Muscle layer of colon (tissue), 2 donors: ENCODE measurements at regions not wholly inside any gene's neighbourhood (a gene's known extent, or its start where the extent isn't known, plus 50 kb on each side); places are given as distances from the start of the nearest gene placed in this dataset.

Experiments used
- H3K27ac ChIP-seq: one replicate; pipeline ENCODE4 v1.7.0; 2013; ENCODE audit warnings: low read depth, mild to moderate bottlenecking, low read length, moderate library complexity
- H3K27me3 ChIP-seq, 2 donors: one replicate each; pipeline ENCODE4 v1.7.0; 2013; ENCODE audit warnings: low read length in 2 of 2, mild to moderate bottlenecking in 2 of 2; ENCODE audit not compliant: insufficient read depth in 2 of 2, control insufficient read depth in 1 of 2
- H3K36me3 ChIP-seq: one replicate; pipeline ENCODE4 v1.7.0; 2013; ENCODE audit warnings: mild to moderate bottlenecking, low read length; ENCODE audit not compliant: insufficient read depth
- H3K4me1 ChIP-seq: one replicate; pipeline ENCODE4 v1.7.0; 2013; ENCODE audit warnings: mild to moderate bottlenecking, low read length; ENCODE audit not compliant: insufficient read depth
- H3K4me3 ChIP-seq, 2 donors: one replicate each; pipeline ENCODE4 v1.7.0; 2013; ENCODE audit warnings: low read length in 2 of 2, low read depth in 1 of 2, mild to moderate bottlenecking in 1 of 2, moderate library complexity in 1 of 2
- H3K9ac ChIP-seq: one replicate; pipeline ENCODE4 v1.7.0; 2013; ENCODE audit warnings: low read length
- H3K9me3 ChIP-seq: one replicate; pipeline ENCODE4 v1.7.0; 2013; ENCODE audit warnings: mild to moderate bottlenecking, low read length
- donor health status: abdominal sarcoma.
- donor health status: Adenocarcinoma of cecum.

DNA sequence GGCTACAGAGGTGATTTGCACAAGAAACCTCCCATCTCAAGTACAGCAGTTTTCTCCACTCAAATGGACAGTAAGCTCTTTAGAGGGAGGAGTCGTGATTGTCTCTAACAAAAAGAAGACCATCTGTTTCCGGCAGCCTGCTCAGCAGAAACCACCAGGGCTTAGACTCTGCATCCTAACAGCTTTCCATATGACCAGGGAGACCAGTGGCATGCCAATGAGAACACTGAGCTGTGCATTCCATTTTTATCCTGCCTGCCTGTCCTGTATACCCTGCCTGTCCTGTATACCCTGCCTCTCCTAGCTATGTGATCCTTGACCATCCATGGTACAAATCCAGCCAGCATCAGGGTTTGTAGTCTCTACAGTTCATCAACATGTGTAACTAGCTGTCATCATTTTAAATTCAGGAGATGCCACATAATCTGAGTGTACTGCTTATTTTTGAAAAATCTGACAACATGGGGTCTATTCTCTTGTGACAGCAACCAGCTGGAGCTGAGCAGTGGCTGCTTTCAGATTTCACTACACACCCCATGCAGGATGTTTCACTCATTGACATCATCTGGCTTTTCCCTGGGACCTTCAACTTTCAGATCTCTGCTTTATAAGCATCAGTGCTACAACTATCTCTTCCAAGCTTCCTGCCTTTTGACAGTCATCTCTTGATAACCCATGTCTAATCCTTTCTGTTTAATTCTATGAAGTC, 50.5 kb upstream of the POU2AF2 start:
- Histone ChIP-seq H3K36me3 (no peaks in the 10 kb centered on the region), H3K4me1 (no peaks in the 10 kb centered on the region), H3K4me3 (no peak overlapping the region), H3K9me3 (no peaks in the 10 kb centered on the region), H3K27me3 (no peaks in the 10 kb centered on the region), H3K9ac (no peak overlapping the region), H3K27ac (no peak overlapping the region)

GRCh38 chr11:111193924-111194490, 51.5 kb upstream of the POU2AF2 start:
- H3K27ac ChIP-seq, result no peak overlapping the region
- no peaks in the 10 kb centered on the region for H3K4me1 ChIP-seq
- H3K9me3 ChIP-seq, result no peaks in the 10 kb centered on the region

GRCh38 chr11:111189466-111189865, 56.1 kb upstream of the POU2AF2 start:
- no peaks in the 10 kb centered on the region for H3K4me1 ChIP-seq
- H3K9ac ChIP-seq, result no peak overlapping the region
- no peaks in the 10 kb centered on the region for H3K27me3 ChIP-seq
- no peak overlapping the region for H3K27ac ChIP-seq
- no peak overlapping the region for H3K4me3 ChIP-seq
- no peaks in the 10 kb centered on the region for H3K36me3 ChIP-seq
- H3K9me3 ChIP-seq, result no peaks in the 10 kb centered on the region

More at GRCh38 chr11:111193924-111194490, 51.5 kb upstream of the POU2AF2 start:
- H3K4me3 ChIP-seq, result no peak overlapping the region
- no peaks in the 10 kb centered on the region for H3K36me3 ChIP-seq
- no peak overlapping the region for H3K9ac ChIP-seq
- H3K27me3 ChIP-seq, result no peaks in the 10 kb centered on the region

DNA sequence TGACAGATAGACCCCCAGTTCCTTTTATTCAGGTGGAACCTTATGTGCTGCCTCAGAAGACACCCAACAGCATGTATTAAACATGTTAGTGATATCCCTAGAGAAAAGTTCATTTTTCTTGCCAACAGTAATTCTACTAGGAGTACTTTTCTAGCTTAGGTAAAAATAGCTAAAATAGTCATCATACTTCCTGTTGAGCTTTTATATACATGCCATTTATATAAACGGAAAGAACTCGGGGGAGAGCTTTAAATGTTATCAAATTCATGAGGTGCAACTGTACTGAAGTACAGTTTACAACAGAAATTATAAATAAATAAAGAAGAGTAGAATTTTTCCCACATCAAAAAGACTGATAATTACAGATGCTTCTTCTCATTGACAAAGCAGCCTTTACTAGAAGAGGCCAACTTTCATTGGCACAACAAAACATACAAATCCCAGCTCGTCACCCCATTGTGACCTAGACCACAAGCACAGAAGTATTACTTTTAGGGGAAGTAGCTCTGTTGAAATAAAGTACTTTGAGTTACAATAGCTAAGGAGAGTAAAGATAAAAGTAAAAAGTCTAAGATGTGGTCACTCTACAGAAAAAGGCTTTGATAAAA, 59.1 kb upstream of the POU2AF2 start:
- Histone ChIP-seq H3K27ac (no peak overlapping the region), H3K9ac (no peak overlapping the region), H3K36me3 (no peaks in the 10 kb centered on the region), H3K27me3 (no peaks in the 10 kb centered on the region), H3K4me1 (no peaks in the 10 kb centered on the region), H3K4me3 (no peak overlapping the region), H3K9me3 (no peaks in the 10 kb centered on the region)

- no peaks in the 10 kb centered on the region for H3K27me3 ChIP-seq
- H3K9ac ChIP-seq, result no peak overlapping the region
These were observed 60.3 kb upstream of the POU2AF2 start for GRCh38 chr11:111185266-111185665.

GRCh38 chr11:111183706-111184105, 61.8 kb upstream of the POU2AF2 start:
- no peak overlapping the region for H3K27ac ChIP-seq
- no peaks in the 10 kb centered on the region for H3K36me3 ChIP-seq
- no peaks in the 10 kb centered on the region for H3K9me3 ChIP-seq
- H3K27me3 ChIP-seq, result no peaks in the 10 kb centered on the region
- no peak overlapping the region for H3K9ac ChIP-seq
- no peak overlapping the region for H3K4me3 ChIP-seq
- H3K4me1 ChIP-seq, result no peaks in the 10 kb centered on the region

More at GRCh38 chr11:111185266-111185665, 60.3 kb upstream of the POU2AF2 start:
- Histone ChIP-seq H3K27ac (no peak overlapping the region), H3K36me3 (no peaks in the 10 kb centered on the region), H3K9me3 (no peaks in the 10 kb centered on the region), H3K4me1 (no peaks in the 10 kb centered on the region), H3K4me3 (no peak overlapping the region)

DNA sequence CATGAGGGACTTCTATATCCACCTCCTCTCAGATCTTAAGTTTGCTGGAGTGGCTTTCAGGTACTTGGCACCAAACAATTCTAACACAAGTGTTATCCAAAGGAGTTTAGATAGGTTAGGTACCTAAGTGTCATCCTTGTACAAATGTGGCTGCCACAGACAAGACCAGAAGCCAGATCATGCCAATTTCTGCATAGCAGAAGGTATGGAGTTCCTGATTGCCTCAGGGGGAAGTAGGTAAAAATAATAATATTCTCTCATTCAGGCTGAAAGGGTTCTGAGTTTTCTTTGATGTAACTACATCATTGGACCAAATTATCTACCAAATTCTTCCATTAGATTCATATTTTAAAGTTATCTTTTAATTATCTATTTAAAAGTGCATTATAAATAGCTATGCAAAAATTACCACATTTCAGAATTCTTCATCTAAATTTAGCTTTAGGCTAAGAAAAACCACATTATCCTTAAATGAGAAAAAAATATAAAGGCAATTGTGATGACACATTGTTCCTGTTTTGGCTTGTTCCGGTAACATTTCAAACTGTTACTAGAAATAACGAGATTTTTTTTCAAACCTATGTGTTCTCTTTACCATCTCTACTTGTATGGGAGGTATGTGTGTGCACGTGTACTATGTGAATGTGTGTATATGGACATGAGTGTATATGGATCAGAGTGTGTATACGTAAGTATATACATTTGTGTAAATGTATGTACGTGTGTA, 66.2 kb upstream of the POU2AF2 start:
- Histone ChIP-seq H3K4me3 (no peak overlapping the region), H3K4me1 (no peaks in the 10 kb centered on the region), H3K9ac (no peak overlapping the region), H3K9me3 (no peaks in the 10 kb centered on the region), H3K27me3 (no peaks in the 10 kb centered on the region), H3K36me3 (no peaks in the 10 kb centered on the region), H3K27ac (no peak overlapping the region)

GRCh38 chr11:111177037-111177871, 68.3 kb upstream of the POU2AF2 start:
- Histone ChIP-seq H3K9ac (no peak overlapping the region), H3K27ac (no peak overlapping the region)

GRCh38 chr11:111176603-111177002, 68.9 kb upstream of the POU2AF2 start:
- H3K4me1 ChIP-seq, result no peaks in the 10 kb centered on the region
- no peak overlapping the region for H3K27ac ChIP-seq
- H3K36me3 ChIP-seq, result no peaks in the 10 kb centered on the region
- H3K27me3 ChIP-seq, result no peaks in the 10 kb centered on the region
- H3K9ac ChIP-seq, result no peak overlapping the region
- H3K4me3 ChIP-seq, result no peak overlapping the region
- H3K9me3 ChIP-seq, result no peaks in the 10 kb centered on the region

More at GRCh38 chr11:111177037-111177871, 68.3 kb upstream of the POU2AF2 start:
- H3K4me3 ChIP-seq, result no peak overlapping the region
- H3K4me1 ChIP-seq, result no peaks in the 10 kb centered on the region
- H3K27me3 ChIP-seq, result no peaks in the 10 kb centered on the region
- no peaks in the 10 kb centered on the region for H3K9me3 ChIP-seq
- H3K36me3 ChIP-seq, result no peaks in the 10 kb centered on the region

- no peak overlapping the region for H3K27ac ChIP-seq
- no peaks in the 10 kb centered on the region for H3K27me3 ChIP-seq
- H3K9me3 ChIP-seq, result no peaks in the 10 kb centered on the region
- H3K4me1 ChIP-seq, result no peaks in the 10 kb centered on the region
- no peaks in the 10 kb centered on the region for H3K36me3 ChIP-seq
- no peak overlapping the region for H3K9ac ChIP-seq
- H3K4me3 ChIP-seq, result no peak overlapping the region
These were observed 72.3 kb upstream of the POU2AF2 start for GRCh38 chr11:111173221-111173620.
